NT2/D1 (cell line): ENCODE measurements at regions not wholly inside any gene's neighbourhood (a gene's known extent, or its start where the extent isn't known, plus 50 kb on each side); places are given as distances from the start of the nearest gene placed in this dataset.

ENCODE experiments used
- DNase-seq: peaks from one replicate; pipeline ENCODE4 v3.0.0-alpha.2; 2011; ENCODE audit warnings: low read depth, low spot score
- H3K27me3 ChIP-seq: 2 replicates; pipeline ENCODE4 v1.6.0; 2011; ENCODE audit warnings: mild to moderate bottlenecking; ENCODE audit not compliant: insufficient read length, insufficient read depth
- H3K36me3 ChIP-seq: 2 replicates; pipeline ENCODE4 v1.6.1; 2011; ENCODE audit warnings: mild to moderate bottlenecking, low read length, mixed read lengths; ENCODE audit not compliant: insufficient read depth, insufficient read length
- H3K4me1 ChIP-seq: 2 replicates; pipeline ENCODE4 v1.5.1; 2011; ENCODE audit not compliant: insufficient read depth, insufficient read length
- H3K4me3 ChIP-seq: 2 replicates; pipeline ENCODE4 v1.5.1; 2011; ENCODE audit warnings: low read depth; ENCODE audit not compliant: insufficient read length
- H3K9ac ChIP-seq: 2 replicates; pipeline ENCODE4 v1.6.0; 2011; ENCODE audit warnings: low read depth; ENCODE audit not compliant: insufficient read length
- H3K9me3 ChIP-seq: 2 replicates; pipeline ENCODE4 v1.5.1; 2011; ENCODE audit warnings: mild to moderate bottlenecking, low read length; ENCODE audit not compliant: insufficient read depth
- SUZ12 ChIP-seq: IDR thresholded peaks from 2 replicates; pipeline ENCODE4 v1.6.1; 2011; ENCODE audit not compliant: insufficient read length, insufficient read depth; ENCODE audit errors: extremely low read depth
- YY1 ChIP-seq: IDR thresholded peaks from 2 replicates; pipeline ENCODE4 v1.6.1; 2011; ENCODE audit not compliant: insufficient read length, insufficient read depth
- ZNF274 ChIP-seq: IDR thresholded peaks from 2 replicates; pipeline ENCODE4 v1.6.1; 2011; ENCODE audit warnings: mild to moderate bottlenecking, low read depth, low read length

GRCh38 chr13:84843368-84843767 lies 955.9 kb downstream of the SLITRK6 start:
- Histone ChIP-seq H3K4me3 (no peak overlapping the region), H3K9me3 (no peaks in the 10 kb centered on the region), H3K9ac (no peak overlapping the region), H3K27me3 (no peaks in the 10 kb centered on the region), H3K36me3 (no peaks in the 10 kb centered on the region), H3K4me1 (no peaks in the 10 kb centered on the region)
- DNase-seq, result no peak
- TF ChIP-seq ZNF274 (no peak), SUZ12 (no peak), YY1 (no peak)

- Histone ChIP-seq H3K4me3 (no peak overlapping the region), H3K27me3 (no peaks in the 10 kb centered on the region)
Observed at GRCh38 chr13:84834201-84834600, 951.9 kb upstream of the SLITRK1 start.

DNA sequence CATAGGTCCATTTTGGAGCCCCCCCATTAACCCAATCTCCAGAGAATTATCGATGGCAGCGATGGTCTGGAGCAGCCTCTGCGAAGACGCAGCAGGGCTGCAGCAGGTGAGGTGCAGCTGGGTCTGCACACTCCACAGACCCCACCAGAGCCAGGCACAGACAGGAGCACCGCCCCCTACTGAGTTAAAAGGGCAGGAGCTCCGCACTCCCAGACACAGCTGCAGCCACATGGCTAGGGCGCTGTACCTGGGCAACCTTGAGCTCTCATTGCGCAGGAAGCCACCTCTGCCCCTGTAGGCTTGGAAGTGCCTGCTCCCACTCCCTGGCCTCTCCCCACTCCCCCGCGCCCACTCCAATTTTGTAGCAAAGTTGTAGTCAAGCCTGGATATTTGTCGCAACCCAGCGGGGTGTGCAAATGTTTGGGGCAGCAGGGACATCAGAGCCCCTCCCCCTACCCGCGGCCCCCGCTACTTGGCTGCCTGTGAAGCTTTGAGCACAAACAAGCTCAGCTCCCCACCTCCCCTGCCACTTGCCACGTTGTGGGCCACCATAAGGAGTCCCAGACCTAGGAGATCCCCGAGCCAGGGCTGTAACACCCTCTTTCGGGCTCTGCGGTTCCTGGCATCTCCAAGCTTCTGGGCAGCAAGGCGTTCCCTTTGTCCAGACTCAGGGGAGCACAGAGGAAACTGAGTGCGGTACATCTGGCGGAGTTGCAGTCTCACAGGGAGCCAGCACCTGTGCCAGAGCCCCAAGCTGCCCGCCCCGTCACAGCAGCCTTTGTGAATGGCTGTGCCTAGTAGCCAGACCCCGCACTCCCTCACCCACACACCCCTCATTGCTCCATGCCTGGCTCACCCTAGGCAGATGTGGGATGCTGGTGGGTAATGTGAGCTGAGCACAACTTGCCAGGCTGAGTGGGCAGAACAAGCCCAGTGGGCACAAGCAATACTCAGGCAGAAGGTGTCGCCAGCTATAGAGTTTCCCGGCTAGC lies 949.7 kb upstream of the SLITRK1 start:
- Histone ChIP-seq H3K9ac (no peak overlapping the region), H3K4me1 (no peaks in the 10 kb centered on the region), H3K9me3 (no peaks in the 10 kb centered on the region), H3K4me3 (no peak overlapping the region), H3K36me3 (no peaks in the 10 kb centered on the region), H3K27me3 (no peaks in the 10 kb centered on the region)
- no peak for DNase-seq
- TF ChIP-seq ZNF274, result no peak
- TF ChIP-seq SUZ12, result no peak
- no peak for TF ChIP-seq YY1

More at GRCh38 chr13:84834201-84834600, 951.9 kb upstream of the SLITRK1 start:
- TF ChIP-seq ZNF274, result no peak
- no peak for TF ChIP-seq SUZ12
- TF ChIP-seq YY1, result no peak
- no peak for DNase-seq
- no peaks in the 10 kb centered on the region for H3K4me1 ChIP-seq
- no peaks in the 10 kb centered on the region for H3K36me3 ChIP-seq
- H3K9me3 ChIP-seq, result no peaks in the 10 kb centered on the region
- no peak overlapping the region for H3K9ac ChIP-seq

- no peak for DNase-seq
- TF ChIP-seq YY1 (no peak), ZNF274 (no peak), SUZ12 (no peak)
- no peaks in the 10 kb centered on the region for H3K9me3 ChIP-seq
- no peak overlapping the region for H3K4me3 ChIP-seq
- no peaks in the 10 kb centered on the region for H3K4me1 ChIP-seq
- no peaks in the 10 kb centered on the region for H3K36me3 ChIP-seq
- H3K9ac ChIP-seq, result no peak overlapping the region
- H3K27me3 ChIP-seq, result no peaks in the 10 kb centered on the region
Observed at GRCh38 chr13:84823528-84823927, 941.3 kb upstream of the SLITRK1 start.

- Histone ChIP-seq H3K27me3 (no peaks in the 10 kb centered on the region), H3K4me3 (no peak overlapping the region), H3K9ac (no peak overlapping the region), H3K4me1 (no peaks in the 10 kb centered on the region), H3K36me3 (no peaks in the 10 kb centered on the region), H3K9me3 (no peaks in the 10 kb centered on the region)
- no peak for DNase-seq
- TF ChIP-seq ZNF274 (no peak), YY1 (no peak), SUZ12 (no peak)
Observed at GRCh38 chr13:84821261-84821660, 939.0 kb upstream of the SLITRK1 start.

DNA sequence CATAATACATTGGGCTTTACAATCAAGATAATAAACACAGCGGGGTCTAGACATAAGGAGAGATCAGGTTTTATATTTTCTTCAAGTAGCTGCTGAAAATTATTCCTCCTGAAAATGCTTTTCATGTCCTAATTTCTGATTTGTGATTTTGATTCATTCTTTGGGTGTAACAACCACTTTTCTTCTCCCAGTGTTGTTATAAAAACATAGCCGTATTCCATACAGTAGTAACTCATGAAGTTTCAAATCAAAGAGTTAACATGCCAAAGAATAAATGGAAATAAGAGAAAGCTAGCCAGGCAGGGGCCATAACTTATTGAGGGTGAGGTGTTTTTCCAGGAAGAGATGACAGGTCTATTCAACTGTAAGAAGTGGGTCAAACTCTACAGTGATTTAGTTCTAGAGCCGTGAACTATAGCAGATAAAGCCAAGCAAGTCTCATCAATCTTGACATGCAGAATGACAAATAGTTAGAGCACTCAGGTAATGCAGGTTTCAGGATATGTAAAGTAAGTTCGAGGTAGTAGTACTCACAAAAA lies 934.4 kb upstream of the SLITRK1 start:
- DNase-seq, result no peak
- no peaks in the 10 kb centered on the region for H3K9me3 ChIP-seq
- no peaks in the 10 kb centered on the region for H3K36me3 ChIP-seq
- no peaks in the 10 kb centered on the region for H3K27me3 ChIP-seq
- no peaks in the 10 kb centered on the region for H3K4me1 ChIP-seq
- no peak for TF ChIP-seq YY1
- TF ChIP-seq SUZ12, result no peak
- TF ChIP-seq ZNF274, result no peak
- H3K4me3 ChIP-seq, result no peak overlapping the region
- no peak overlapping the region for H3K9ac ChIP-seq

DNA sequence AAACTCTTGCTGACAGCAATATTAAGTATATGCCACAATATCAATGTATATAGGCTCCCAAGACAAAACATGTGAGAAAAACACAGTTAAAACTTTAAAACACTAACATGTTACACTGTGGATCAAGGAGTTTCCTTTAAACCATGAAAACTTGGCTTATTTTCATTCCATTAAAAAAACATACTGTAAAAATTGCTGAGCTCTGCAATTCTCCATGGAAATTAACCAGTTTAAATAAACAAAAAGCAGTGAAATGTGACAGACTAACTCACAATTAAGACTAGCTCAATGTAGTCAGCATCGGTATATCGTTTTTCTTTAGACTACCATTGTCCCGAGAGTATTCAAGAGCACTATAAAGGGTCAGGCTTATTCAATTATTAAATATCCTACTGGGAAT lies 930.5 kb upstream of the SLITRK1 start:
- H3K4me1 ChIP-seq, result no peaks in the 10 kb centered on the region
- no peak overlapping the region for H3K9ac ChIP-seq
- DNase-seq, result no peak
- H3K36me3 ChIP-seq, result no peaks in the 10 kb centered on the region
- H3K4me3 ChIP-seq, result no peak overlapping the region
- TF ChIP-seq YY1 (no peak), SUZ12 (no peak)
- H3K9me3 ChIP-seq, result no peaks in the 10 kb centered on the region
- H3K27me3 ChIP-seq, result no peaks in the 10 kb centered on the region
